IMR-90 (cell line): ENCODE measurements at regions not wholly inside any gene's neighbourhood (a gene's known extent, or its start where the extent isn't known, plus 50 kb on each side); places are given as distances from the start of the nearest gene placed in this dataset.

ENCODE experiments used
- ATAC-seq: fragments of 200-7000 bp; cut with Tn5 transposase; 2 replicates; pipeline ENCODE4 v1.9.1; 2020; ENCODE audit warnings: low read depth, mild to moderate bottlenecking, moderate library complexity
- BruUV-seq: library from RNA; stranded (reverse); fragments of 400-500 nt; replicated peaks from 2 replicates; lab custom pipeline; 2021; lab: Mats Ljungman, UMichigan
- CTCF ChIA-PET: fragments of 300-600 bp; formaldehyde crosslinking; extraction: SDS; loops from one replicate; lab custom pipeline; 2021; ENCODE audit warnings: antibody characterized with exemption; lab: Yijun Ruan, JAX
- POLR2A ChIA-PET: fragments of 300-600 bp; sonication (Branson Sonifier 250); formaldehyde crosslinking; loops from one replicate; lab custom pipeline; 2022; ENCODE audit warnings: antibody characterized with exemption; ENCODE audit not compliant: unreplicated experiment; lab: Charles Lee
- DNase-seq: peaks from one replicate; pipeline ENCODE4 v3.0.0; 2013
- H2AFZ ChIP-seq: replicated peaks from 2 replicates; pipeline ENCODE3; 2013; ENCODE audit warnings: low read length, mild to moderate bottlenecking; ENCODE audit not compliant: poor library complexity
- H2AK5ac ChIP-seq: 2 replicates; pipeline ENCODE4 v1.6.1; 2013; ENCODE audit warnings: low read depth, low read length, inconsistent platforms
- H2AK9ac ChIP-seq: replicated peaks from 2 replicates; pipeline ENCODE3; 2013; ENCODE audit warnings: mild to moderate bottlenecking, low read depth, low read length, moderate library complexity; ENCODE audit not compliant: poor library complexity
- H2BK120ac ChIP-seq: 2 replicates; pipeline ENCODE4 v1.6.1; 2013; ENCODE audit warnings: low read depth, low read length, inconsistent platforms
- H2BK15ac ChIP-seq: 3 replicates; pipeline ENCODE4 v1.6.1; 2013; ENCODE audit warnings: low read depth, low read length, inconsistent platforms
- H2BK20ac ChIP-seq: 2 replicates; pipeline ENCODE4 v1.6.1; 2013; ENCODE audit warnings: low read depth, mild to moderate bottlenecking, inconsistent platforms, low read length, moderate library complexity
- H2BK5ac ChIP-seq: 2 replicates; pipeline ENCODE4 v1.6.1; 2013; ENCODE audit warnings: mild to moderate bottlenecking, low read depth, low read length, inconsistent platforms; ENCODE audit not compliant: poor library complexity, severe bottlenecking
- H3K14ac ChIP-seq: replicated peaks from 2 replicates; pipeline ENCODE4 v1.6.1; 2013; ENCODE audit warnings: low read depth, low read length, inconsistent platforms
- H3K18ac ChIP-seq: 2 replicates; pipeline ENCODE4 v1.6.1; 2013; ENCODE audit warnings: low read depth, low read length, control low read depth
- H3K23ac ChIP-seq: 2 replicates; pipeline ENCODE4 v1.6.1; 2013; ENCODE audit warnings: low read depth, low read length, inconsistent platforms
- H3K27ac ChIP-seq: 2 replicates; pipeline ENCODE4 v1.5.1; 2013; ENCODE audit warnings: mild to moderate bottlenecking, control low read depth, low read length; ENCODE audit not compliant: insufficient read depth
- H3K27me3 ChIP-seq: 2 replicates; pipeline ENCODE4 v1.6.1; 2013; ENCODE audit warnings: low read length; ENCODE audit not compliant: control insufficient read depth, insufficient read depth
- H3K36me3 ChIP-seq: 2 replicates; pipeline ENCODE4 v1.6.1; 2013; ENCODE audit warnings: low read length, mixed read lengths; ENCODE audit not compliant: control insufficient read depth, insufficient read depth
- H3K4ac ChIP-seq: 2 replicates; pipeline ENCODE4 v1.6.1; 2013; ENCODE audit warnings: low read depth, low read length, inconsistent platforms
- H3K4me1 ChIP-seq: 2 replicates; pipeline ENCODE4 v1.6.1; 2013; ENCODE audit warnings: low read length, mixed read lengths; ENCODE audit not compliant: control insufficient read depth, insufficient read depth
- H3K4me2 ChIP-seq: 2 replicates; pipeline ENCODE4 v1.6.1; 2013; ENCODE audit warnings: low read depth, mild to moderate bottlenecking, control low read depth, low read length, moderate library complexity
- H3K4me3 ChIP-seq: 2 replicates; pipeline ENCODE4 v1.5.1; 2013; ENCODE audit warnings: low read depth, mild to moderate bottlenecking, control low read depth, low read length, moderate library complexity; ENCODE audit not compliant: insufficient read depth
- H3K56ac ChIP-seq: 2 replicates; pipeline ENCODE4 v1.6.1; 2013; ENCODE audit warnings: low read length, inconsistent platforms; ENCODE audit not compliant: insufficient read depth; ENCODE audit errors: extremely low read depth
- H3K79me1 ChIP-seq, 2 experiments: 2 replicates each; pipeline ENCODE4 v1.6.1; 2013; ENCODE audit warnings: low read length in 2 of 2, inconsistent platforms in 1 of 2, low read depth in 1 of 2
- H3K9ac ChIP-seq: 2 replicates; pipeline ENCODE4 v1.6.1; 2013; ENCODE audit warnings: low read depth, low read length, control low read depth
- H3K9me1 ChIP-seq: 2 replicates; pipeline ENCODE4 v1.6.1; 2013; ENCODE audit warnings: low read length, inconsistent platforms; ENCODE audit not compliant: insufficient read depth
- H3K9me3 ChIP-seq: 2 replicates; pipeline ENCODE4 v1.6.1; 2013; ENCODE audit warnings: low read length; ENCODE audit not compliant: control insufficient read depth, insufficient read depth
- H4K20me1 ChIP-seq: 2 replicates; pipeline ENCODE4 v1.6.1; 2013; ENCODE audit warnings: low read length, inconsistent platforms; ENCODE audit not compliant: insufficient read depth
- H4K5ac ChIP-seq: 2 replicates; pipeline ENCODE4 v1.6.1; 2013; ENCODE audit warnings: mild to moderate bottlenecking, low read depth, low read length, control low read depth
- H4K8ac ChIP-seq, 2 experiments: 2 replicates each; pipeline ENCODE4 v1.6.1; 2013; ENCODE audit warnings: low read depth in 2 of 2, low read length in 2 of 2, control low read depth in 1 of 2, inconsistent platforms in 1 of 2
- H4K91ac ChIP-seq: 2 replicates; pipeline ENCODE4 v1.6.1; 2013; ENCODE audit warnings: low read depth, low read length, inconsistent platforms; ENCODE audit not compliant: insufficient read depth
- BHLHE40 ChIP-seq: fragments of 150-350 bp; IDR thresholded peaks from 2 replicates; pipeline ENCODE4 v1.6.1; 2016; ENCODE audit warnings: mild to moderate bottlenecking, low read depth, low read length
- CEBPB ChIP-seq: IDR thresholded peaks from 2 replicates; pipeline ENCODE4 v1.6.1; 2012; ENCODE audit warnings: low read depth, low read length, improper control_type of control experiment
- CHD1 ChIP-seq: IDR thresholded peaks from 2 replicates; pipeline ENCODE4 v1.6.1; 2012; ENCODE audit warnings: low read depth, low read length, improper control_type of control experiment
- CTCF ChIP-seq: conservative IDR thresholded peaks from 2 replicates; pipeline ENCODE4 v1.5.1; 2012; ENCODE audit warnings: mild to moderate bottlenecking, low read depth, low read length, improper control_type of control experiment
- ELK1 ChIP-seq: fragments of 150-350 bp; IDR thresholded peaks from 2 replicates; pipeline ENCODE4 v1.6.1; 2016; ENCODE audit warnings: low read depth, mild to moderate bottlenecking, low read length, moderate library complexity, borderline replicate concordance
- FOS ChIP-seq: fragments of 150-350 bp; IDR thresholded peaks from 2 replicates; pipeline ENCODE4 v1.6.1; 2016; ENCODE audit warnings: low read depth, low read length
- MAFK ChIP-seq: IDR thresholded peaks from 2 replicates; pipeline ENCODE4 v1.6.1; 2012; ENCODE audit warnings: low read depth, low read length, improper control_type of control experiment
- MAZ ChIP-seq: IDR thresholded peaks from 2 replicates; pipeline ENCODE4 v1.6.1; 2012; ENCODE audit warnings: low read depth, mild to moderate bottlenecking, low read length, improper control_type of control experiment, moderate library complexity, borderline replicate concordance
- MXI1 ChIP-seq: IDR thresholded peaks from 2 replicates; pipeline ENCODE4 v1.6.1; 2012; ENCODE audit warnings: low read depth, mild to moderate bottlenecking, low read length, moderate library complexity, borderline replicate concordance
- NFE2L2 ChIP-seq: fragments of 150-350 bp; IDR thresholded peaks from 2 replicates; pipeline ENCODE4 v1.6.1; 2016; ENCODE audit warnings: low read depth, mild to moderate bottlenecking, low read length
- POLR2A ChIP-seq: IDR thresholded peaks from 2 replicates; pipeline ENCODE4 v1.6.1; 2012; ENCODE audit warnings: mild to moderate bottlenecking, low read depth, low read length
- RAD21 ChIP-seq: IDR thresholded peaks from 2 replicates; pipeline ENCODE4 v1.6.1; 2012; ENCODE audit warnings: low read length, improper control_type of control experiment
- RCOR1 ChIP-seq: IDR thresholded peaks from 2 replicates; pipeline ENCODE4 v1.6.1; 2012; ENCODE audit warnings: mild to moderate bottlenecking, low read length, improper control_type of control experiment; ENCODE audit not compliant: insufficient replicate concordance
- RFX5 ChIP-seq: IDR thresholded peaks from 2 replicates; pipeline ENCODE4 v1.8.0; 2012; ENCODE audit warnings: low read depth, mild to moderate bottlenecking, low read length, moderate library complexity
- SMC3 ChIP-seq: fragments of 150-350 bp; IDR thresholded peaks from 2 replicates; pipeline ENCODE4 v1.6.1; 2016; ENCODE audit warnings: low read depth, mild to moderate bottlenecking, antibody characterized with exemption, low read length, moderate library complexity
- USF2 ChIP-seq: fragments of 150-350 bp; IDR thresholded peaks from 2 replicates; pipeline ENCODE4 v1.6.1; 2017; ENCODE audit warnings: mild to moderate bottlenecking, antibody characterized with exemption, low read length, low read depth
- WGBS, 2 experiments: methylation state at CpG; one replicate each; pipeline versions ENCODE4 v1.1.5 to v1.1.7; 2013; ENCODE audit warnings: missing lambda C conversion rate in 2 of 2; ENCODE audit not compliant: insufficient read length in 1 of 2; ENCODE audit errors: extremely low coverage in 2 of 2; 5-methylcytosine and 5-hydroxymethylcytosine counted together
- dilution Hi-C: fragments of 300-500 bp; cut with HindIII; formaldehyde crosslinking; loops from one replicate; pipeline ENCODE4 v1.14.3; 2018; ENCODE audit warnings: low sequenced_read_pairs; ENCODE audit not compliant: unreplicated experiment
- in situ Hi-C: fragments of 300-500 bp; cut with MboI; formaldehyde crosslinking; loops from 3 replicates; pipeline ENCODE4 v1.14.3; 2019; ENCODE audit warnings: low sequenced_read_pairs, inconsistent platforms, mixed read lengths
- intact Hi-C: fragments of 100-400 bp; cut with micrococcal nuclease; formaldehyde crosslinking; loops from 2 replicates; pipeline ENCODE4 v1.10.0; 2022

- in situ Hi-C loops: no loop called here
- H2BK15ac ChIP-seq: no peak overlapping the region
- DNase-seq (no peak), ATAC-seq (no peak)
- H4K91ac ChIP-seq: no peak overlapping the region
- no peak overlapping the region for H3K27ac ChIP-seq
- no peak overlapping the region for H2AK9ac ChIP-seq
- no peak overlapping the region for H3K23ac ChIP-seq
- H2BK120ac ChIP-seq: no peak overlapping the region
- POLR2A ChIA-PET: no interaction called here
- WGBS, 2 experiments: no CpG with 5 or more reads among the region's 1 CpG
- no peak overlapping the region for H3K4me3 ChIP-seq
- H2AK5ac ChIP-seq: no peak overlapping the region
- peaks cover 6% of the 10 kb centered on the region for H3K9me3 ChIP-seq
- H3K4me1 ChIP-seq: no peaks in the 10 kb centered on the region
- no peak overlapping the region for H2AFZ ChIP-seq
- no peak overlapping the region for H3K14ac ChIP-seq
- H3K18ac ChIP-seq: no peak overlapping the region
- no TSS peak for BruUV-seq
- no peaks in the 10 kb centered on the region for H4K20me1 ChIP-seq
- no peaks in the 10 kb centered on the region for H3K36me3 ChIP-seq
- H3K9me1 ChIP-seq: no peaks in the 10 kb centered on the region
- H3K4me2 ChIP-seq: no peak overlapping the region
- CTCF ChIA-PET: no interaction called here
- H3K27me3 ChIP-seq: no peaks in the 10 kb centered on the region
- no peak overlapping the region for H3K4ac ChIP-seq
- no peak overlapping the region for H4K5ac ChIP-seq
- H4K8ac ChIP-seq: no peak overlapping the region
- dilution Hi-C loops: no loop called here
- no peak for TF ChIP-seq CHD1
- TF ChIP-seq RCOR1: no peak
- no peak for TF ChIP-seq USF2
- no peak for TF ChIP-seq RAD21
- TF ChIP-seq BHLHE40: no peak
- no peak for TF ChIP-seq POLR2A
- no peak for TF ChIP-seq ELK1
- no peak for TF ChIP-seq CEBPB
- TF ChIP-seq MXI1: no peak
- no peak for TF ChIP-seq NFE2L2
- no peak for TF ChIP-seq CTCF
- no peak for TF ChIP-seq RFX5
- no peak for TF ChIP-seq FOS
- TF ChIP-seq SMC3: no peak
- no peak for TF ChIP-seq MAZ
- no peak for TF ChIP-seq MAFK
- H2BK5ac ChIP-seq: no peak overlapping the region
- intact Hi-C loops: no loop called here
- H3K79me1 ChIP-seq: no peaks in the 10 kb centered on the region
- no peak overlapping the region for H3K9ac ChIP-seq
- H2BK20ac ChIP-seq: no peak overlapping the region
- no peak overlapping the region for H3K56ac ChIP-seq
Measured at GRCh38 chr16:60241671-60242070, 1507.6 kb upstream of the GOT2 start.
